ENCODE measurements at regions not wholly inside any gene's neighbourhood (a gene's known extent, or its start where the extent isn't known, plus 50 kb on each side); places are given as distances from the start of the nearest gene placed in this dataset.

GRCh38 chr6:95099410-95099809, 477.9 kb upstream of the MANEA start:
- Histone ChIP-seq H3K27me3 (ENCODE audit: control insufficient read depth in 1 of 2, insufficient read depth in 2 of 2, low read length in 2 of 2) (no peaks in the 10 kb centered on the region), H3K4me3 (replicated peaks in 1 of 3; ENCODE audit: insufficient read depth in 1 of 3, low read depth in 2 of 3, low read length in 3 of 3) (no peak overlapping the region), H3K4me1 (ENCODE audit: insufficient read depth, low read length) (no peaks in the 10 kb centered on the region), H3K27ac (ENCODE audit: extremely low read length, insufficient read depth, low read length) (no peak overlapping the region), H3K79me2 (ENCODE audit: insufficient read depth, low read length) (no peaks in the 10 kb centered on the region), H3K9me3 (ENCODE audit: low read length) (no peaks in the 10 kb centered on the region), H3K4me2 (ENCODE audit: low read depth, low read length) (no peak overlapping the region), H3K9ac (ENCODE audit: insufficient read depth, low read depth, low read length) (no peak overlapping the region), H3K36me3 (replicated peaks in 1 of 2; ENCODE audit: control insufficient read depth in 1 of 2, insufficient read depth in 2 of 2, low read length in 2 of 2) (no peaks in the 10 kb centered on the region), H4K20me1 (ENCODE audit: insufficient read depth, low read length) (no peaks in the 10 kb centered on the region), H2AFZ (ENCODE audit: low read length) (no peak overlapping the region)
- BruUV-seq (replicated peaks) = no TSS peak
- DNase-seq (ENCODE audit: low spot score) (no peak), ATAC-seq (no peak), FAIRE-seq (no peak)
- intact Hi-C loops (cut with micrococcal nuclease; ENCODE audit: unreplicated experiment) (no loop called here), in situ Hi-C loops (cut with HindIII; ENCODE audit: extremely low pct_ligation_motif_present, low pct_unique_long_range_greater_than_20kb) (no loop called here)
- ChIA-PET POLR2A (no interaction called here), CTCF (ENCODE audit: low intra/inter-chr PET ratio, low total read pairs) (no interaction called here)
- WGBS (ENCODE audit: low lambda C conversion rate) = 0% methylated on average over 1 of the region's 1 CpG
- TF ChIP-seq ZNF232 (CRISPR knock-in tag; IDR thresholded peaks at IDR 0.05; ENCODE audit: borderline replicate concordance) = no peak
- TF ChIP-seq ZNF318 (CRISPR knock-in tag; IDR thresholded peaks at IDR 0.05) = no peak
- no peak for TF ChIP-seq CENPX (CRISPR knock-in tag; IDR thresholded peaks at IDR 0.05)
- TF ChIP-seq TEAD2 (CRISPR knock-in tag; IDR thresholded peaks at IDR 0.05) = no peak
- no peak for TF ChIP-seq DBP (CRISPR knock-in tag; IDR thresholded peaks at IDR 0.05; ENCODE audit: not compliant biosample characterization)
- TF ChIP-seq ZNF790 (CRISPR knock-in tag; IDR thresholded peaks at IDR 0.05; ENCODE audit: borderline replicate concordance) = no peak
- TF ChIP-seq ZNF296 (CRISPR knock-in tag; conservative IDR thresholded peaks at IDR 0.05) = no peak
- no peak for TF ChIP-seq GTF3A (CRISPR knock-in tag; conservative IDR thresholded peaks at IDR 0.05)
- no peak for TF ChIP-seq RFX1 (IDR thresholded peaks at IDR 0.05)
- no peak for TF ChIP-seq PRMT3 (CRISPR knock-in tag; IDR thresholded peaks at IDR 0.05; ENCODE audit: borderline replicate concordance, low read depth)
- TF ChIP-seq ZNF337 (CRISPR knock-in tag; IDR thresholded peaks at IDR 0.05; ENCODE audit: borderline replicate concordance, low read depth) = no peak
- TF ChIP-seq ZNF687 (CRISPR knock-in tag; IDR thresholded peaks at IDR 0.05) = no peak
